OCI-LY7 (cell line): ENCODE measurements at regions not wholly inside any gene's neighbourhood (a gene's known extent, or its start where the extent isn't known, plus 50 kb on each side); places are given as distances from the start of the nearest gene placed in this dataset.

Experiments used
- BruUV-seq: library from RNA; stranded (reverse); fragments of 400-500 nt; replicated peaks from 2 replicates; lab custom pipeline; 2021; lab: Mats Ljungman, UMichigan
- CTCF ChIA-PET: fragments of 300-600 bp; sonication (Branson Sonifier 250); formaldehyde crosslinking; loops from one replicate; lab custom pipeline; 2022; ENCODE audit warnings: antibody characterized with exemption; ENCODE audit not compliant: unreplicated experiment; lab: Charles Lee
- POLR2A ChIA-PET: fragments of 300-600 bp; sonication (Branson Sonifier 250); formaldehyde crosslinking; loops from one replicate; lab custom pipeline; 2022; ENCODE audit warnings: antibody characterized with exemption; lab: Charles Lee
- DNase-seq: peaks from one replicate; pipeline ENCODE4 v3.0.0-alpha.2; 2015; ENCODE audit warnings: low spot score
- H2AFZ ChIP-seq: fragments of 200-600 bp; sonication (generic), shearing (Covaris generic); 2 replicates; pipeline ENCODE4 v1.6.1; 2014; ENCODE audit warnings: mild to moderate bottlenecking, antibody characterized with exemption, low read length, moderate library complexity
- H3K27ac ChIP-seq: fragments of 200-600 bp; sonication (generic); 2 replicates; pipeline ENCODE4 v1.5.1; 2014; ENCODE audit warnings: mixed run types, low read depth, mild to moderate bottlenecking, moderate library complexity, low read length, inconsistent platforms; ENCODE audit not compliant: poor library complexity, severe bottlenecking
- H3K36me3 ChIP-seq: fragments of 200-600 bp; sonication (generic); 2 replicates; pipeline ENCODE4 v1.6.1; 2014; ENCODE audit warnings: mild to moderate bottlenecking, antibody characterized with exemption, low read length, moderate library complexity, mixed read lengths; ENCODE audit not compliant: insufficient read depth
- H3K4me1 ChIP-seq: fragments of 200-600 bp; sonication (generic); 2 replicates; pipeline ENCODE4 v1.5.1; 2014; ENCODE audit warnings: mild to moderate bottlenecking, low read length; ENCODE audit not compliant: insufficient read depth, poor library complexity, severe bottlenecking
- H3K4me2 ChIP-seq: fragments of 200-600 bp; sonication (generic); 2 replicates; pipeline ENCODE4 v1.6.1; 2014; ENCODE audit warnings: mild to moderate bottlenecking, low read length
- H3K4me3 ChIP-seq: fragments of 200-600 bp; sonication (generic); 2 replicates; pipeline ENCODE4 v1.5.1; 2014; ENCODE audit warnings: mild to moderate bottlenecking, low read depth, low read length; ENCODE audit not compliant: poor library complexity, severe bottlenecking
- H3K79me2 ChIP-seq: fragments of 200-600 bp; sonication (generic); 2 replicates; pipeline ENCODE4 v1.6.1; 2016; ENCODE audit warnings: low read depth, mild to moderate bottlenecking, low read length, moderate library complexity, mixed read lengths; ENCODE audit not compliant: insufficient read depth
- H3K9me2 ChIP-seq: fragments of 200-600 bp; sonication (generic); 2 replicates; pipeline ENCODE4 v1.6.1; 2016; ENCODE audit warnings: mild to moderate bottlenecking, low read length, mixed read lengths; ENCODE audit not compliant: insufficient read depth
- H3K9me3 ChIP-seq: fragments of 200-600 bp; sonication (generic); 2 replicates; pipeline ENCODE4 v1.6.1; 2014; ENCODE audit warnings: mild to moderate bottlenecking, mixed run types, low read length, mixed read lengths
- H4K20me1 ChIP-seq: fragments of 200-600 bp; sonication (generic); 2 replicates; pipeline ENCODE4 v1.6.1; 2014; ENCODE audit warnings: mild to moderate bottlenecking, antibody characterized with exemption, low read length, moderate library complexity, mixed read lengths; ENCODE audit not compliant: insufficient read depth
- EZH2phosphoT487 ChIP-seq: fragments of 200-600 bp; sonication (generic); IDR thresholded peaks from 2 replicates; pipeline ENCODE4 v1.6.1; 2018; ENCODE audit warnings: low read depth, borderline replicate concordance, mild to moderate bottlenecking, mixed run types, antibody characterized with exemption, low read length, moderate library complexity, mixed read lengths
- intact Hi-C: fragments of 100-400 bp; cut with micrococcal nuclease; formaldehyde crosslinking; loops from one replicate; pipeline ENCODE4 v1.10.0; 2022; ENCODE audit not compliant: unreplicated experiment
- TF ChIP-seq, protein P1 (sequence below): fragments of 200-600 bp; sonication (generic); conservative IDR thresholded peaks from 2 replicates; pipeline ENCODE4 v1.5.1; 2014; ENCODE audit warnings: mild to moderate bottlenecking, antibody characterized with exemption, low read length, moderate library complexity, mixed read lengths

DNA sequence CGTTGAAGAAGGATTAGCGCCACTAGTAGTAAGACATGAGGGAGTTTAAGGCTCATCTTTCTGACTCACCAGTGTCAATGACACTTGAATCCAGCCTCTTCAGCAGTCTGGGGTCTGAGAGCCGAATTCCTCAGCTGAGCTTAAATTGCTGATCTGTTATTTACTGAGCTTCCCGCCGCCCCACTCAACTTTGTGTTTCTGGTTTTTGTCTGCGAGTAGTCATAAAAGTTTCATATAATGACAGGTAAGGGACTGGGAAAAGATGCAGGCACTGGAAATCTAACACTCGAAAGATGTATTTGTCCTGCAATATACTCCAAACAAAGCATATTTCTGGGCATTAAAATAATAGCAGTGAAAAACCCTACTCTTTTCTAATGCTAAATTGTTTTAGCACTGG lies 51.2 kb upstream of the RELN start:
- intact Hi-C loops: no loop called here
- no peaks in the 10 kb centered on the region for H3K9me2 ChIP-seq
- BruUV-seq: no TSS peak
- no peaks in the 10 kb centered on the region for H3K9me3 ChIP-seq
- H4K20me1 ChIP-seq: no peaks in the 10 kb centered on the region
- no peak overlapping the region for H3K4me3 ChIP-seq
- no peaks in the 10 kb centered on the region for H3K79me2 ChIP-seq
- no peak overlapping the region for H3K4me2 ChIP-seq
- no peak overlapping the region for H2AFZ ChIP-seq
- no peaks in the 10 kb centered on the region for H3K36me3 ChIP-seq
- no peaks in the 10 kb centered on the region for H3K4me1 ChIP-seq
- POLR2A ChIA-PET: no interaction called here
- TF ChIP-seq EZH2phosphoT487: no peak
- TF ChIP-seq, protein P1, sequence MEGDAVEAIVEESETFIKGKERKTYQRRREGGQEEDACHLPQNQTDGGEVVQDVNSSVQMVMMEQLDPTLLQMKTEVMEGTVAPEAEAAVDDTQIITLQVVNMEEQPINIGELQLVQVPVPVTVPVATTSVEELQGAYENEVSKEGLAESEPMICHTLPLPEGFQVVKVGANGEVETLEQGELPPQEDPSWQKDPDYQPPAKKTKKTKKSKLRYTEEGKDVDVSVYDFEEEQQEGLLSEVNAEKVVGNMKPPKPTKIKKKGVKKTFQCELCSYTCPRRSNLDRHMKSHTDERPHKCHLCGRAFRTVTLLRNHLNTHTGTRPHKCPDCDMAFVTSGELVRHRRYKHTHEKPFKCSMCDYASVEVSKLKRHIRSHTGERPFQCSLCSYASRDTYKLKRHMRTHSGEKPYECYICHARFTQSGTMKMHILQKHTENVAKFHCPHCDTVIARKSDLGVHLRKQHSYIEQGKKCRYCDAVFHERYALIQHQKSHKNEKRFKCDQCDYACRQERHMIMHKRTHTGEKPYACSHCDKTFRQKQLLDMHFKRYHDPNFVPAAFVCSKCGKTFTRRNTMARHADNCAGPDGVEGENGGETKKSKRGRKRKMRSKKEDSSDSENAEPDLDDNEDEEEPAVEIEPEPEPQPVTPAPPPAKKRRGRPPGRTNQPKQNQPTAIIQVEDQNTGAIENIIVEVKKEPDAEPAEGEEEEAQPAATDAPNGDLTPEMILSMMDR: no peak
- no peak for DNase-seq
- H3K27ac ChIP-seq: no peak overlapping the region
- CTCF ChIA-PET: no interaction called here

- DNase-seq: no peak
- no peak overlapping the region for H3K4me3 ChIP-seq
- no peaks in the 10 kb centered on the region for H3K9me2 ChIP-seq
- ChIA-PET CTCF (no interaction called here), POLR2A (interaction anchor here (0.6 kb wide), 1 partner anchor 100 kb away, joined by 3 read pairs; no protein-coding TSS in a partner anchor)
- no peaks in the 10 kb centered on the region for H3K36me3 ChIP-seq
- H3K4me1 ChIP-seq: no peaks in the 10 kb centered on the region
- no peak overlapping the region for H2AFZ ChIP-seq
- H4K20me1 ChIP-seq: no peaks in the 10 kb centered on the region
- no peaks in the 10 kb centered on the region for H3K79me2 ChIP-seq
- TF ChIP-seq, protein P1: no peak
- no peak for TF ChIP-seq EZH2phosphoT487
- no TSS peak for BruUV-seq
- H3K9me3 ChIP-seq: no peaks in the 10 kb centered on the region
- no peak overlapping the region for H3K4me2 ChIP-seq
- intact Hi-C loops: no loop called here
- H3K27ac ChIP-seq: no peak overlapping the region
Measured at GRCh38 chr7:104039363-104039762, 49.9 kb upstream of the RELN start.
